A172 (cell line): ENCODE measurements at regions not wholly inside any gene's neighbourhood (a gene's known extent, or its start where the extent isn't known, plus 50 kb on each side); places are given as distances from the start of the nearest gene placed in this dataset.

Source experiments
- DNase-seq: peaks from one replicate; pipeline ENCODE4 v3.0.0-alpha.2; 2015; ENCODE audit warnings: low spot score

GRCh38 chr9:7394002-7394774 is 405.4 kb downstream of the DMAC1 start:
- no peak for DNase-seq

- DNase-seq: no peak
Measured at GRCh38 chr9:7392148-7392547, 407.4 kb downstream of the DMAC1 start.

- DNase-seq: no peak
Measured at GRCh38 chr9:7388755-7389154, 410.8 kb downstream of the DMAC1 start.

- no peak for DNase-seq
Measured at GRCh38 chr9:7387840-7388239, 411.7 kb downstream of the DMAC1 start.

GRCh38 chr9:7382304-7382703 is 417.3 kb downstream of the DMAC1 start:
- DNase-seq: no peak

- no peak for DNase-seq
Measured at GRCh38 chr9:7377489-7377888, 422.1 kb downstream of the DMAC1 start.

GRCh38 chr9:7376833-7377232 is 422.7 kb downstream of the DMAC1 start:
- no peak for DNase-seq

- no peak for DNase-seq
Measured at GRCh38 chr9:7376213-7376612, 423.4 kb downstream of the DMAC1 start.

GRCh38 chr9:7375013-7375511 is 424.5 kb downstream of the DMAC1 start:
- no peak for DNase-seq

- no peak for DNase-seq
Measured at GRCh38 chr9:7370988-7371387, 428.6 kb downstream of the DMAC1 start.

- no peak for DNase-seq
Measured at GRCh38 chr9:7370381-7370780, 429.2 kb downstream of the DMAC1 start.

GRCh38 chr9:7369384-7369821 is 430.2 kb downstream of the DMAC1 start:
- no peak for DNase-seq

- no peak for DNase-seq
Measured at GRCh38 chr9:7368410-7369292, 430.9 kb downstream of the DMAC1 start.

GRCh38 chr9:7367726-7368125 is 431.9 kb downstream of the DMAC1 start:
- DNase-seq: no peak

- DNase-seq: no peak
Measured at GRCh38 chr9:7366121-7366520, 433.5 kb downstream of the DMAC1 start.

GRCh38 chr9:7363777-7364477 is 435.7 kb downstream of the DMAC1 start:
- DNase-seq: no peak

GRCh38 chr9:7360513-7360912 is 439.1 kb downstream of the DMAC1 start:
- no peak for DNase-seq

- DNase-seq: no peak
Measured at GRCh38 chr9:7358876-7359275, 440.7 kb downstream of the DMAC1 start.

GRCh38 chr9:7354704-7355103 is 444.9 kb downstream of the DMAC1 start:
- no peak for DNase-seq

- no peak for DNase-seq
Measured at GRCh38 chr9:7348692-7349091, 450.9 kb downstream of the DMAC1 start.

- no peak for DNase-seq
Measured at GRCh38 chr9:7347556-7347955, 452.0 kb downstream of the DMAC1 start.

- DNase-seq: no peak
Measured at GRCh38 chr9:7346144-7346543, 453.4 kb downstream of the DMAC1 start.
